Adipocyte (in vitro differentiated cells): ENCODE measurements at regions not wholly inside any gene's neighbourhood (a gene's known extent, or its start where the extent isn't known, plus 50 kb on each side); places are given as distances from the start of the nearest gene placed in this dataset.

Experiments
- DNase-seq: peaks from one replicate; pipeline ENCODE4 v3.0.0-alpha.2; 2015; ENCODE audit warnings: low read depth
- H3K27me3 ChIP-seq: replicated peaks from 2 replicates; pipeline ENCODE4 v1.7.0; 2013; ENCODE audit warnings: mild to moderate bottlenecking, low read length, moderate library complexity; ENCODE audit not compliant: control insufficient read depth, insufficient read depth
- H3K36me3 ChIP-seq: 2 replicates; pipeline ENCODE4 v1.7.0; 2013; ENCODE audit warnings: low read length, mild to moderate bottlenecking, moderate library complexity; ENCODE audit not compliant: control insufficient read depth, insufficient read depth, severe bottlenecking
- H3K4me1 ChIP-seq: 2 replicates; pipeline ENCODE4 v1.7.0; 2013; ENCODE audit warnings: mild to moderate bottlenecking, low read length, moderate library complexity; ENCODE audit not compliant: control insufficient read depth, insufficient read depth
- H3K4me3 ChIP-seq: 2 replicates; pipeline ENCODE4 v1.7.0; 2013; ENCODE audit warnings: mild to moderate bottlenecking, low read length, moderate library complexity
- H3K9ac ChIP-seq: 2 replicates; pipeline ENCODE4 v1.7.0; 2013; ENCODE audit warnings: mild to moderate bottlenecking, low read length, moderate library complexity
- H3K9me3 ChIP-seq: 2 replicates; pipeline ENCODE4 v1.7.0; 2013; ENCODE audit warnings: mild to moderate bottlenecking, low read length, moderate library complexity; ENCODE audit not compliant: control insufficient read depth

GRCh38 chr13:62142048-62142447 is 726.4 kb upstream of the PCDH20 start:
- H3K4me3 ChIP-seq, result no peak overlapping the region
- H3K4me1 ChIP-seq, result no peaks in the 10 kb centered on the region
- H3K27me3 ChIP-seq, result no peaks in the 10 kb centered on the region
- no peak for DNase-seq
- no peaks in the 10 kb centered on the region for H3K36me3 ChIP-seq
- H3K9me3 ChIP-seq, result peaks cover 51% of the 10 kb centered on the region
- no peak overlapping the region for H3K9ac ChIP-seq

GRCh38 chr13:62139597-62139996 is 723.9 kb upstream of the PCDH20 start:
- Histone ChIP-seq H3K4me1 (no peaks in the 10 kb centered on the region), H3K9ac (no peak overlapping the region), H3K9me3 (peaks cover 46% of the 10 kb centered on the region), H3K4me3 (no peak overlapping the region), H3K36me3 (no peaks in the 10 kb centered on the region), H3K27me3 (no peaks in the 10 kb centered on the region)
- no peak for DNase-seq

GRCh38 chr13:62137629-62138405 is 722.2 kb upstream of the PCDH20 start:
- no peaks in the 10 kb centered on the region for H3K4me1 ChIP-seq
- H3K4me3 ChIP-seq, result no peak overlapping the region
- H3K36me3 ChIP-seq, result no peaks in the 10 kb centered on the region
- no peak for DNase-seq
- peaks cover 39% of the 10 kb centered on the region for H3K9me3 ChIP-seq
- no peak overlapping the region for H3K9ac ChIP-seq
- H3K27me3 ChIP-seq, result no peaks in the 10 kb centered on the region

GRCh38 chr13:62131604-62132003 is 716.0 kb upstream of the PCDH20 start:
- Histone ChIP-seq H3K27me3 (no peaks in the 10 kb centered on the region), H3K36me3 (no peaks in the 10 kb centered on the region), H3K9ac (no peak overlapping the region), H3K4me3 (no peak overlapping the region), H3K4me1 (no peaks in the 10 kb centered on the region), H3K9me3 (peaks cover 5% of the 10 kb centered on the region)
- DNase-seq, result no peak

GRCh38 chr13:62130062-62130970 is 714.7 kb upstream of the PCDH20 start:
- peaks cover 5% of the 10 kb centered on the region for H3K9me3 ChIP-seq
- H3K4me3 ChIP-seq, result no peak overlapping the region
- DNase-seq, result no peak
- no peaks in the 10 kb centered on the region for H3K4me1 ChIP-seq
- no peak overlapping the region for H3K9ac ChIP-seq
- no peaks in the 10 kb centered on the region for H3K27me3 ChIP-seq
- H3K36me3 ChIP-seq, result no peaks in the 10 kb centered on the region

- Histone ChIP-seq H3K4me1 (no peaks in the 10 kb centered on the region), H3K27me3 (no peaks in the 10 kb centered on the region), H3K4me3 (no peak overlapping the region), H3K36me3 (no peaks in the 10 kb centered on the region), H3K9me3 (peaks cover 5% of the 10 kb centered on the region), H3K9ac (no peak overlapping the region)
- DNase-seq, result no peak
These were observed 713.4 kb upstream of the PCDH20 start for GRCh38 chr13:62129000-62129551.

GRCh38 chr13:62126400-62126799 is 710.8 kb upstream of the PCDH20 start:
- Histone ChIP-seq H3K4me1 (no peaks in the 10 kb centered on the region), H3K9me3 (peaks cover 5% of the 10 kb centered on the region), H3K36me3 (no peaks in the 10 kb centered on the region), H3K4me3 (no peak overlapping the region), H3K9ac (no peak overlapping the region), H3K27me3 (no peaks in the 10 kb centered on the region)
- DNase-seq, result no peak

GRCh38 chr13:62125451-62125850 is 709.8 kb upstream of the PCDH20 start:
- no peak for DNase-seq
- Histone ChIP-seq H3K9ac (no peak overlapping the region), H3K4me3 (no peak overlapping the region), H3K27me3 (no peaks in the 10 kb centered on the region), H3K36me3 (no peaks in the 10 kb centered on the region), H3K4me1 (no peaks in the 10 kb centered on the region), H3K9me3 (no peaks in the 10 kb centered on the region)

- no peaks in the 10 kb centered on the region for H3K9me3 ChIP-seq
- H3K27me3 ChIP-seq, result no peaks in the 10 kb centered on the region
- no peaks in the 10 kb centered on the region for H3K36me3 ChIP-seq
- no peak overlapping the region for H3K4me3 ChIP-seq
- H3K4me1 ChIP-seq, result no peaks in the 10 kb centered on the region
- H3K9ac ChIP-seq, result no peak overlapping the region
- no peak for DNase-seq
These were observed 707.8 kb upstream of the PCDH20 start for GRCh38 chr13:62123409-62123808.

GRCh38 chr13:62122434-62122833 is 706.8 kb upstream of the PCDH20 start:
- Histone ChIP-seq H3K36me3 (no peaks in the 10 kb centered on the region), H3K4me3 (no peak overlapping the region), H3K9me3 (no peaks in the 10 kb centered on the region), H3K27me3 (no peaks in the 10 kb centered on the region), H3K4me1 (peaks cover 3% of the 10 kb centered on the region), H3K9ac (no peak overlapping the region)
- DNase-seq, result no peak
